DND-41 (cell line): ENCODE measurements at regions not wholly inside any gene's neighbourhood (a gene's known extent, or its start where the extent isn't known, plus 50 kb on each side); places are given as distances from the start of the nearest gene placed in this dataset.
A peak's percentile ranks its signal among the peaks of the same experiment; 100 is the strongest.

Source experiments
- ATAC-seq: fragments of 200-7000 bp; cut with Tn5 transposase; 3 replicates; pipeline ENCODE4 v1.9.1; 2021; ENCODE audit warnings: low read depth; ENCODE audit not compliant: insufficient read depth
- DNase-seq: peaks from one replicate; pipeline ENCODE4 v3.0.0-alpha.2; 2020
- H2AFZ ChIP-seq: 2 replicates; pipeline ENCODE4 v1.6.0; 2012; ENCODE audit warnings: low read depth, low read length
- H3K27ac ChIP-seq: 2 replicates; pipeline ENCODE4 v1.5.1; 2012; ENCODE audit warnings: low read length, inconsistent platforms
- H3K27me3 ChIP-seq: fragments of 200-600 bp; sonication (generic); 2 replicates; pipeline ENCODE4 v1.6.0; 2012; ENCODE audit warnings: low read length, mild to moderate bottlenecking, inconsistent platforms; ENCODE audit not compliant: insufficient read depth, poor library complexity
- H3K36me3 ChIP-seq: 2 replicates; pipeline ENCODE4 v1.5.1; 2012; ENCODE audit warnings: low read length, inconsistent platforms; ENCODE audit not compliant: insufficient read depth
- H3K4me1 ChIP-seq: 2 replicates; pipeline ENCODE4 v1.5.1; 2012; ENCODE audit warnings: mild to moderate bottlenecking, low read length; ENCODE audit not compliant: insufficient read depth
- H3K4me2 ChIP-seq: 2 replicates; pipeline ENCODE4 v1.6.0; 2012; ENCODE audit warnings: mild to moderate bottlenecking, moderate library complexity, low read length, inconsistent platforms; ENCODE audit not compliant: insufficient read depth
- H3K4me3 ChIP-seq, 2 experiments: fragments of 200-600 bp in 1 of 2; shearing (Covaris generic) in 1 of 2; 2 replicates each; pipeline ENCODE4 v1.5.1; 2012 to 2016; ENCODE audit warnings: inconsistent platforms in 2 of 2, low read length in 2 of 2, mild to moderate bottlenecking in 2 of 2, low read depth in 1 of 2, moderate library complexity in 1 of 2
- H3K79me2 ChIP-seq: 2 replicates; pipeline ENCODE4 v1.6.0; 2012; ENCODE audit warnings: low read length, inconsistent platforms; ENCODE audit not compliant: insufficient read depth
- H3K9ac ChIP-seq: 2 replicates; pipeline ENCODE4 v1.6.0; 2012; ENCODE audit warnings: low read depth, mild to moderate bottlenecking, inconsistent platforms, low read length, moderate library complexity
- H3K9me3 ChIP-seq: 2 replicates; pipeline ENCODE4 v1.5.1; 2012; ENCODE audit warnings: low read length, moderate library complexity, mild to moderate bottlenecking, inconsistent platforms; ENCODE audit not compliant: insufficient read depth, severe bottlenecking
- H4K20me1 ChIP-seq: 2 replicates; pipeline ENCODE4 v1.6.0; 2012; ENCODE audit warnings: low read length; ENCODE audit not compliant: insufficient read depth
- CTCF ChIP-seq: IDR thresholded peaks from 2 replicates; pipeline ENCODE4 v1.5.1; 2012; ENCODE audit warnings: borderline replicate concordance, low read length, moderate library complexity, mild to moderate bottlenecking; ENCODE audit not compliant: poor library complexity, severe bottlenecking; ENCODE audit errors: extremely low read depth
- EZH2 ChIP-seq: IDR thresholded peaks from 3 replicates; pipeline ENCODE4 v1.6.1; 2012; ENCODE audit warnings: borderline replicate concordance, low read depth, mild to moderate bottlenecking, moderate library complexity, low read length, inconsistent platforms; ENCODE audit not compliant: severe bottlenecking

- Histone ChIP-seq H3K36me3 (peaks cover 48% of the 10 kb centered on the region), H3K9ac (no peak overlapping the region), H2AFZ (no peak overlapping the region), H3K79me2 (peaks cover 73% of the 10 kb centered on the region), H3K27me3 (no peaks in the 10 kb centered on the region), H3K4me3 (no peak overlapping the region), H4K20me1 (no peaks in the 10 kb centered on the region), H3K9me3 (peaks cover 20% of the 10 kb centered on the region), H3K27ac (no peak overlapping the region), H3K4me1 (no peaks in the 10 kb centered on the region), H3K4me2 (no peak overlapping the region)
- DNase-seq (no peak), ATAC-seq (no peak)
- TF ChIP-seq EZH2 (no peak), CTCF (no peak)
These were observed 80.8 kb upstream of the METRNL start for GRCh38 chr17:82998637-82999036.

DNA sequence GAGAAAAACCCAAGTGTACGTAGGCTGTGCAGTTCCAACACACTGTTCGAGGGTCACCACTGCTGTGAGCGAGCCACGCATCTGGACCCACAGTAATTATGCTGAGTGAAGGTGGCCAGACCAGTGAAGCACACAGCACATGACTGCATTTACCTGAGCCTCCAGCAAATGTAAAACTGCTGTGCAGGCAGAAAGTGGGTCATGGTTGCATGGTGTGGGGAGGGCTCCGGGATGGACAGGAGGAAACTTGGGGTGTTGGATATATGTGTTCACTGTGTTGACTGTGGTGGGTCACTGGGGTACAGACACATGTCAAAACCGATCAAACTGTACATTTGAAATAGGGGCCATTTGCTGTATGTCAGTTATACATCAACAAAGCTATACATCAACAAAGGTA is 78.7 kb upstream of the METRNL start:
- Histone ChIP-seq H3K36me3 (peaks cover 58% of the 10 kb centered on the region), H3K27me3 (no peaks in the 10 kb centered on the region), H3K4me2 (no peak overlapping the region), H3K79me2 (peaks cover 64% of the 10 kb centered on the region), H3K27ac (no peak overlapping the region), H4K20me1 (no peaks in the 10 kb centered on the region), H3K9me3 (peaks cover 27% of the 10 kb centered on the region), H3K4me3 (no peak overlapping the region), H3K4me1 (no peaks in the 10 kb centered on the region), H2AFZ (no peak overlapping the region), H3K9ac (no peak overlapping the region)
- ATAC-seq (no peak), DNase-seq (no peak)
- no peak for TF ChIP-seq EZH2
- TF ChIP-seq CTCF, result no peak

- Histone ChIP-seq H3K9me3 (peaks cover 27% of the 10 kb centered on the region), H4K20me1 (0 out of 2 replicates have a peak, but pooled peaks cover 4% of the 10 kb centered on the region), H3K9ac (no peak overlapping the region), H2AFZ (no peak overlapping the region), H3K79me2 (peaks cover 59% of the 10 kb centered on the region), H3K4me2 (no peak overlapping the region), H3K27me3 (no peaks in the 10 kb centered on the region), H3K36me3 (peaks cover 70% of the 10 kb centered on the region), H3K4me3 (no peak overlapping the region), H3K4me1 (no peaks in the 10 kb centered on the region), H3K27ac (no peak overlapping the region)
- DNase-seq (no peak), ATAC-seq (0 out of 3 replicates have a peak, but pooled peaks have one; percentile 22)
- TF ChIP-seq EZH2, result no peak
- TF ChIP-seq CTCF, result no peak
These were observed 77.1 kb upstream of the METRNL start for GRCh38 chr17:83002118-83002805.
